GM19372 (cell line): ENCODE measurements at regions not wholly inside any gene's neighbourhood (a gene's known extent, or its start where the extent isn't known, plus 50 kb on each side); places are given as distances from the start of the nearest gene placed in this dataset.

ENCODE experiments used
- ATAC-seq: cut with Tn5 transposase; IDR thresholded peaks from one replicate; pipeline ENCODE4 v1.9.1; 2021; ENCODE audit warnings: mild to moderate bottlenecking, low read depth, moderate library complexity; ENCODE audit not compliant: unreplicated experiment

GRCh38 chr6:122524056-122524455 is 52.4 kb upstream of the SERINC1 start:
- no peak for ATAC-seq

GRCh38 chr6:122530440-122531046 is 58.9 kb upstream of the SERINC1 start:
- peak; percentile 95 for ATAC-seq

GRCh38 chr6:122548281-122548680 is 61.9 kb upstream of the PKIB start:
- no peak for ATAC-seq

GRCh38 chr6:122548820-122549219 is 61.4 kb upstream of the PKIB start:
- ATAC-seq: no peak

GRCh38 chr6:122553697-122554096 is 56.5 kb upstream of the PKIB start:
- no peak for ATAC-seq

GRCh38 chr6:122555561-122555960 is 54.6 kb upstream of the PKIB start:
- ATAC-seq: no peak

- no peak for ATAC-seq
Measured at GRCh38 chr6:122558080-122558479, 52.1 kb upstream of the PKIB start.
